Skeletal muscle tissue (tissue), 3 donors: ENCODE measurements at regions not wholly inside any gene's neighbourhood (a gene's known extent, or its start where the extent isn't known, plus 50 kb on each side); places are given as distances from the start of the nearest gene placed in this dataset.

Source experiments
- H3K27ac ChIP-seq: one replicate; pipeline ENCODE4 v1.7.0; 2013; ENCODE audit warnings: mild to moderate bottlenecking, low read depth, low read length, inconsistent platforms
- H3K27me3 ChIP-seq, 3 donors: one replicate each; pipeline ENCODE4 v1.7.0; 2013; ENCODE audit warnings: low read length in 3 of 3; ENCODE audit not compliant: control insufficient read depth in 3 of 3, insufficient read depth in 3 of 3
- H3K36me3 ChIP-seq, 3 donors: one replicate each; pipeline ENCODE4 v1.7.0; 2013; ENCODE audit warnings: low read length in 3 of 3; ENCODE audit not compliant: control insufficient read depth in 3 of 3, insufficient read depth in 3 of 3
- H3K4me1 ChIP-seq, 3 donors: one replicate each; pipeline ENCODE4 v1.7.0; 2013; ENCODE audit warnings: low read length in 3 of 3, mild to moderate bottlenecking in 3 of 3; ENCODE audit not compliant: control insufficient read depth in 3 of 3, insufficient read depth in 3 of 3
- H3K4me3 ChIP-seq, 3 donors: one replicate each; pipeline ENCODE4 v1.7.0; 2013; ENCODE audit warnings: low read length in 3 of 3
- H3K9ac ChIP-seq, 3 donors: one replicate each; pipeline ENCODE4 v1.7.0; 2013; ENCODE audit warnings: low read length in 3 of 3, mild to moderate bottlenecking in 3 of 3, moderate library complexity in 2 of 3, low read depth in 1 of 3
- H3K9me3 ChIP-seq, 3 donors: one replicate each; pipeline ENCODE4 v1.7.0; 2013; ENCODE audit warnings: low read length in 3 of 3; ENCODE audit not compliant: control insufficient read depth in 3 of 3
- donor health status: Osteomylitis.

DNA sequence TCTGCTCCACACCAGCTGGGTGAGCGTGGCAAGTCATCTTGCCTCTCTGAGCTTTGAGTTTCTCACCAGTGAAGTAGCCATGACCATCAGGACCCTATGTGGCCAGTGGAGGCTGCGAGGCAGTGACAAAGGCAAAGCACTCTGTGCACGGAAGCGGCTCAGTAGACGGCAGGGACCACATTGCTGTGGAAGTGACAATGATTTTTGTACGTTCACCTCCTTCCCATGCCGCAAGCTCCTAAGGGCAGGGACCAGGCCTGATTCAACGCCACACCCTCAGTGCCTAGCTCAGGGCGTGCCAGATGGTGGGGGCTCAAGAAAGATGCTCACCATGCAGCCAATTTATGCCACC, 210.5 kb downstream of the MATN1 start:
- Histone ChIP-seq H3K27ac (no peak overlapping the region), H3K36me3 (no peaks in the 10 kb centered on the region), H3K9me3 (no peaks in the 10 kb centered on the region), H3K4me3 (no peak overlapping the region), H3K9ac (no peak overlapping the region), H3K4me1 (no peaks in the 10 kb centered on the region), H3K27me3 (peaks cover 4 to 17% (median 12%) of the 10 kb centered on the region in 3 donors)

DNA sequence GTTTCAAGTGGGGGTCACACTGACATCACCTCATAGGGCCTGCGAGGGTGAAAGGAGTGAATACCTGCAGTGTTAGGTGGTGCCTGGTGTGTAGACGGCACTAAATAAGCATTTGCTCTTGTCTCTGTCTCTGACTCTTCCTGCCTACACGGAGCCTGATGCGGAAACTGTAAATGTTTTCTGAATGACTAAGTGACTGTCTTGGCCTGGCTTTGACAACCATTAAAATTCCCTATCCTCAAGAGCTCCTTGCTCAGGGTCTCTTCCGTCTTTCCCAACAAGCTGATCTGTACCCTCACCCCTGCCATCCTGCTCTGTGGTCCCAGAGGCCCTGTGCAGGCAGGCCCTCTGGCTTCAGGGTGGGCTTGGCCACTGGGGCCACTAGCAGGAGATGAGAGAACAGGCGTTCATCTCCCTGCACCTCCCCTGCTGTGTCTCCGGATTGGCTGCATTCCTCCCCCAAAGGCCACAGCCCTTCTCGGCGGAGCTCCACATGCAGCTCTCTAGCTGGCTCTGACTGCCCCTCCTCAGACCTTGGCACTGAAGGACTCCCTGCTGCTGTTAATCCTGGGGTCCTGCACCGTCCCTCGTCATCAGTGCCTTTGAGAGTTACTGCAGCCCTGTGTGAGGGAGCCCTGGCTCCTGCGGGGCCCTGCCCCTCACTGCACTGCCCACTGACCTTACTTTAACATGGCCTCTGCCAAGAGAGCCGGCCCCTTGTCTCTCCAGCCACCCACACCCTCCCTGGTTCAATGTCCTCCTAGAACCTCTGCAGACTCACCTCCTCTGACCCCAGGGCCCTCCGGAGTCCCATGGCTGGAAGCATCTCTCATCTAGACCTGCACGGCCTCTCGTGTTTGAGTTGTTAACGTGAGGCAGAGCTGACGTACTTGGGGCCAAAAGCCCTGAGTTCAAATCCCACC, 211.1 kb downstream of the MATN1 start:
- no peak overlapping the region for H3K9ac ChIP-seq
- H3K27ac ChIP-seq, result no peak overlapping the region
- no peaks in the 10 kb centered on the region for H3K9me3 ChIP-seq
- H3K4me3 ChIP-seq, result no peak overlapping the region
- H3K36me3 ChIP-seq, result no peaks in the 10 kb centered on the region
- H3K4me1 ChIP-seq, result no peaks in the 10 kb centered on the region
- H3K27me3 ChIP-seq, result peaks cover 4 to 17% (median 15%) of the 10 kb centered on the region in 3 donors

DNA sequence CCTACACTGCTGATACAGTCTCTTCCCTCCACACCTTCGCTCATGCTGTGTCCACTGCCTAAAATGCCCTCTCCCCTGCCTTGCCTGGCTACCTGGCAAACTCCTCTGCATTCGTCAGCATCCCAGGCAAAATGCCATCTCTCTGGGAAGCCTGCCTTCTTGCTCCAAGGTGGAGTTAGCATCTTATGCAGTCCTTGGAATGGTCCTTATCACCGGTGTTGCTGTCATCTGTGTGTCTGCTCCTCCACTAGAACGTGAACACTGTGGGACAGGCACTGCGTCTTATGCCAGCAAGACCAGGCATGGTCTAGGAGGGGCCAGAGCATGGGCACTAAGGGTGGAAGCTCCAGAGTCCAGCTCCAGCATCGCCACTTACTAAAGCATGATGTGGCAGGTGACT, 211.8 kb downstream of the MATN1 start:
- H3K27me3 ChIP-seq, result peaks cover 4 to 17% (median 15%) of the 10 kb centered on the region in 3 donors
- H3K36me3 ChIP-seq, result no peaks in the 10 kb centered on the region
- no peaks in the 10 kb centered on the region for H3K9me3 ChIP-seq
- H3K9ac ChIP-seq, result no peak overlapping the region
- H3K4me3 ChIP-seq, result no peak overlapping the region
- H3K27ac ChIP-seq, result no peak overlapping the region
- no peaks in the 10 kb centered on the region for H3K4me1 ChIP-seq

DNA sequence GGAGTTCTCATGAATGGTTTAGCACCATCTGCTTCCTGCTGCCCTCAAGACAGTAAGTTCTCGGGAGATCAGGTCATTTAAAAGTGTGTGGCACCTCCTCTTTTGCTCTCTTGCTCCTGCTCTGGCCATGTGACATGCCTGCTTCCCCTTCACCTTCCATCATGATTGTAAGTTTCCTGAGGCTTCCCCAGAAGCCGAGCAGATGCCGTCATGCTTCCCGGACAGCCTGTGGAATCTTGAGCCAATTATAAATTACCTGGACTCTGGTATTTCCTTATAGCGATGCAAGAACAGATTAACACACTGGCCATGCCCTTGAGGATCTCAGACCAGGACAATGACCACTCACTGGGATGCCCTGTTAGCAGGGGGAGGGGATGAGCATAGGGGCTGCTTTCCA, 212.3 kb downstream of the MATN1 start:
- H3K27ac ChIP-seq, result no peak overlapping the region
- H3K4me1 ChIP-seq, result no peaks in the 10 kb centered on the region
- H3K9ac ChIP-seq, result no peak overlapping the region
- H3K27me3 ChIP-seq, result peaks cover 4 to 17% (median 15%) of the 10 kb centered on the region in 3 donors
- no peaks in the 10 kb centered on the region for H3K36me3 ChIP-seq
- no peak overlapping the region for H3K4me3 ChIP-seq
- H3K9me3 ChIP-seq, result no peaks in the 10 kb centered on the region

DNA sequence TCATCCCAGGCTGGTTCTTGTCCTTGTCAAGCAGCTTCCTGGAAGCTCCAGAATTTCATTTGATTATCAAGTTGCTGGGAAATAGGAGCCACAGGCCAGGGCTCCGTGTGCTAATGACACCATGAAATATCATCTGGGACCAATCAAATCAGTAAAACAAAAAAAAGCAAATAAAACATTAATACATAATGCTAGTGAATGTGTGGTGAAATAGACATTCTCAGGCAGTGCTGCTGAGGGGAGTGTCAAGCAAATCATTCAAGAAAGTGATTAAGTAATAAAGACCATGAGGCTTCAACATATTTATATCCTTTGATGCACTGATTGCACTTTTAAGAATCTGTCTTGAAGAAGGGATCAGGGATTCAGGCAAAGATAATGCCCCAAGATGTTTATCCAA, 213.7 kb downstream of the MATN1 start:
- H3K9ac ChIP-seq, result no peak overlapping the region
- H3K4me1 ChIP-seq, result no peaks in the 10 kb centered on the region
- no peaks in the 10 kb centered on the region for H3K9me3 ChIP-seq
- H3K36me3 ChIP-seq, result no peaks in the 10 kb centered on the region
- no peak overlapping the region for H3K27ac ChIP-seq
- peaks cover 4 to 17% (median 15%) of the 10 kb centered on the region in 3 donors for H3K27me3 ChIP-seq
- no peak overlapping the region for H3K4me3 ChIP-seq

DNA sequence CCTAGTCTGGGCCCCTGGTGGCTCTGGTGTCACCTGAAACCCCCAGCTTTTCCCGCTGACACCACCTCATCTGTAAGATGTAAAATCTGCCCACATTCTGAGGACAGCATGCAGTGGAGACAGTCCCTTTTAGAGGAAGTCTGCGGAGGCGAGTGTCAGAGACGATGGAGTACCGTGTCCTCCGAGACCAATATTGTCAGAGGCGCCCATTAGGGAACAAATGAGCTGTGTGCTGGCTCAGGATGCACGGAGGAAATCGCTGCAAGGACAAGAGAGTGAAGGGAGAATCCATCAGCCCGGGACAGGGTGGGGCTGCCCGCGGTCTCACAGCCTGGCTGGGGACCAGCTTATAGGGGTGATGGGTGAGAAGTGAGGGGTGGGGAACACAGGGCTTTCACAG, 214.8 kb downstream of the MATN1 start:
- H3K9ac ChIP-seq, result no peak overlapping the region
- H3K4me3 ChIP-seq, result no peak overlapping the region
- H3K27ac ChIP-seq, result no peak overlapping the region
- no peaks in the 10 kb centered on the region for H3K4me1 ChIP-seq
- no peaks in the 10 kb centered on the region for H3K36me3 ChIP-seq
- peaks cover 4 to 17% (median 15%) of the 10 kb centered on the region in 3 donors for H3K27me3 ChIP-seq
- no peaks in the 10 kb centered on the region for H3K9me3 ChIP-seq

DNA sequence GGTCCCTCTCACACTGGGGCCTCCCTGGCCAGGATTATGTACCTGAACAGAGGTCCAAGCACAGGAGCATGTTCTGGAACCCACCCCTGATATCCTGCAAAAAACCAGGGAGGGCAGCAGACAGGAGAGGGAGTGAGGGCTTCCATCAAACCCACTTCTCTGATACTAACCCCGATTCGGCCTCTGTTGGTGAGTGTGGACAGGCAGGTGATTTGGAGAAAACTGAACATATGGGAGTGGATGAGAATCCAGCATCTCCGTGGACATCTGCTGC, 215.3 kb downstream of the MATN1 start:
- no peak overlapping the region for H3K4me3 ChIP-seq
- no peak overlapping the region for H3K9ac ChIP-seq
- H3K36me3 ChIP-seq, result no peaks in the 10 kb centered on the region
- no peaks in the 10 kb centered on the region for H3K4me1 ChIP-seq
- no peaks in the 10 kb centered on the region for H3K9me3 ChIP-seq
- peaks cover 4 to 17% (median 15%) of the 10 kb centered on the region in 3 donors for H3K27me3 ChIP-seq
- H3K27ac ChIP-seq, result no peak overlapping the region

DNA sequence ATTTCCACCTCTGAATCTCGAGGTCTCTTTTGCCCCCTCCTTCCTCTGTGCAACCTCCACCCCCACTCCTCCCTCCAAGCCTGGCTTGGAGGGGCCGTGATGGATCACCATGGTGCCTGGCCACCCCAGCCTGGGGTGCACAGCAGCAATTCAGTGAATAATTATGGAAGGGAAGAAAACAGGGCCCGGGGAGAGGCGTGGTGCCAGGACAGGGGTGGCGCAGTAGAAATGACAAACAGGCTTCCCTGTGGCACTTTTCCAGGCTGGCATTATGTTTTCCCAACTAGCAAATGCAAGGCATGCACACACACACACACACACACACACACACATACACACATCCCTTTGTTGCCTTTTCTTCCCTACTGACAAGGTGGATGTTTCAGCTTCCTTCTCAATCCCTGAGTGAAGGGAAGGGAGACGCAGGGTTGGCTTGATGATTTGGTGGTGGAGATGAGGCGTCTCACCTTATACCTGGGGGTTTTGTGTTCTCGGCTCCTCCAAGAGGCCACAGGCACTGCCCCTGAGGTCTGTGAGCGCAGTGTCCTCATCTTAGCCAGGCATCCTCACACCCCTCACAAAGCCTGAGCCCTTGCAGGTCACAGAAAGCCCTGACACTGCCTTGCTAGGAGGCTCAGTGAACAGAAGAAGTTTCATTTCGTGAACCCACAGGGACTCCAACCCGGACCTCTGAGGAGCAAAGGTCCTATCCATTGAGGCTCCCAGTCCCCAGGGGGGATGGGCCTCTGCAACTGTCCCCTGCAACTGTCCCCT, 215.8 kb downstream of the MATN1 start:
- no peak overlapping the region for H3K4me3 ChIP-seq
- no peak overlapping the region for H3K9ac ChIP-seq
- H3K36me3 ChIP-seq, result no peaks in the 10 kb centered on the region
- no peak overlapping the region for H3K27ac ChIP-seq
- H3K4me1 ChIP-seq, result no peaks in the 10 kb centered on the region
- no peaks in the 10 kb centered on the region for H3K9me3 ChIP-seq
- H3K27me3 ChIP-seq, result peaks cover 4 to 17% (median 15%) of the 10 kb centered on the region in 3 donors

DNA sequence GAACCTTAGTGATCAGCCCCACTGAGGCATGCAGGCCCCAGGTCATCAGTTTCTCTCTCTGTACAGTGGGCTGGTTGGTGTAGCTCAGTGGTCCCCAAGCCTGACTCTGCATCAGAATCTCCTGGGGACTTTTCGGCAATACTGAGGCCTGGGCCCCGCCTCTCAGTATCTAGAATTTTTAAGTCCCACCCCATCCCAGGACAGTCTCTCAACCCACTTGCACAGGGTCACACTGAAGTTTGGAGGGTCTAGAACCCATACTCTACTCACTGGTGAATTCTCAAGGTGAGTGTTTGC, 216.4 kb downstream of the MATN1 start:
- H3K27ac ChIP-seq, result no peak overlapping the region
- H3K9ac ChIP-seq, result no peak overlapping the region
- H3K4me1 ChIP-seq, result no peaks in the 10 kb centered on the region
- no peaks in the 10 kb centered on the region for H3K36me3 ChIP-seq
- peaks cover 4 to 17% (median 15%) of the 10 kb centered on the region in 3 donors for H3K27me3 ChIP-seq
- no peaks in the 10 kb centered on the region for H3K9me3 ChIP-seq
- H3K4me3 ChIP-seq, result no peak overlapping the region

DNA sequence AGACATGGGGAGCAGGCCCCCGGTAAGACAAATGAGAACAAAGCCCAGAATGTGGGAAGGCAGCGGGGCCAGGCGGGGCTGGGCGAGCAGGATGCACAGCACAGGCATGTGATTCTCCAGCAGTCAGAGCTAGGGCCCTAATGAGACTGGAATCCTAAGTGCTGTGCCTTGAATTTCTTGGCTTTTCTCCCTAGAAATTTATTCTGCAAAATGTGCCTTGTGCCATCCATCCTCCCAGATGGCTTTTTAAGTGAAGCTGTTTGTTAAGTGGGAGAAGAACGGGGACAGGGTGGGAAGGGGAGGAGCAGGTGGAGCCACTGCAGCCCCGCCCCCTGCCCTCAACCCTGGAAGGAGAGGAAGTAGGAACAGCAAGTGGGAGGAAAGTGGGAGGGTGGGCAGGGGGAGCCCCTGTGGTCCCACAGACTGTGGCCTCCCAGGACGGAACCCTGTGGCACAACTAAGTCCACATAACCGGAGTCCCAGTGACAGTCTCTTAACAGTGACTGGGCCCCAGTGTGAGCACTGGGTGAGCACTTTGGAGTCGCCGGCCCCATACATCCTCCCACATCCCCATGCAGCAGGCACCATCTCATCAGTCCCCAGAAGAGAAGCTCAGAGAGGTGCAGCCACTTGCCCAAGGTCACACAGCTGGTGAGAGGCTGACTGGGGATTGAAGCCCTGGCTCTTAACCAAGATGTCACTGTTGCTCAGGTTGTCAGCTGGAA, 216.9 kb downstream of the MATN1 start:
- no peak overlapping the region for H3K27ac ChIP-seq
- no peaks in the 10 kb centered on the region for H3K9me3 ChIP-seq
- peaks cover 2 to 17% (median 12%) of the 10 kb centered on the region in 3 donors for H3K27me3 ChIP-seq
- H3K4me3 ChIP-seq, result no peak overlapping the region
- no peaks in the 10 kb centered on the region for H3K4me1 ChIP-seq
- H3K36me3 ChIP-seq, result no peaks in the 10 kb centered on the region
- no peak overlapping the region for H3K9ac ChIP-seq
